ENCODE measurements at regions not wholly inside any gene's neighbourhood (a gene's known extent, or its start where the extent isn't known, plus 50 kb on each side); places are given as distances from the start of the nearest gene placed in this dataset.

GRCh38 chr3:147213633-147214032 is 192.7 kb downstream of the ZIC4 start:
- Histone ChIP-seq H3K36me3 (no peaks in the 10 kb centered on the region), H3K27me3 (no peaks in the 10 kb centered on the region), H3K4me3 (no peak overlapping the region), H3K4me1 (no peaks in the 10 kb centered on the region), H3K9me3 (replicated peaks) (no peaks in the 10 kb centered on the region), H3K27ac (no peak overlapping the region)
- no peak for DNase-seq

DNA sequence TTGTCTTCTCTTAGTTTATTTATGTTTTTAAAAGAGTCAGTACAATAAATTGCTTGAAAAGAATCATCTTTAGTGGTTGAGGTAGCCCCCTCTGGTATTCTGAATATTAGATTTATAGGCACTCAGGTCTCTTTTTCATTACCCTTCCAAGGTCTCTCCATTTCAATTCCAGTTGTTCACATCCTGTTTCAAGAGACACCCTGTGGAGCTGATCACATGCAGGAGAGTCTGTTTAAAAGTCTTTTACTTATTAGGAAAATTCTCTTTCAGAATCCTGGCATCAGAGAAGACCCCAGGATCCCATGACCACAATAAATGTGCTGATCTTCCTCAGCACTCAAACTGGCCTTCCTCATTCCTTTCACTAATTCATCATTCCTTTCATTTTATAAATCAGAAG is 195.7 kb downstream of the ZIC4 start:
- no peaks in the 10 kb centered on the region for H3K27me3 ChIP-seq
- H3K36me3 ChIP-seq: no peaks in the 10 kb centered on the region
- no peak overlapping the region for H3K27ac ChIP-seq
- no peaks in the 10 kb centered on the region for H3K4me1 ChIP-seq
- no peak for DNase-seq
- no peak overlapping the region for H3K4me3 ChIP-seq
- H3K9me3 ChIP-seq (replicated peaks): no peaks in the 10 kb centered on the region

DNA sequence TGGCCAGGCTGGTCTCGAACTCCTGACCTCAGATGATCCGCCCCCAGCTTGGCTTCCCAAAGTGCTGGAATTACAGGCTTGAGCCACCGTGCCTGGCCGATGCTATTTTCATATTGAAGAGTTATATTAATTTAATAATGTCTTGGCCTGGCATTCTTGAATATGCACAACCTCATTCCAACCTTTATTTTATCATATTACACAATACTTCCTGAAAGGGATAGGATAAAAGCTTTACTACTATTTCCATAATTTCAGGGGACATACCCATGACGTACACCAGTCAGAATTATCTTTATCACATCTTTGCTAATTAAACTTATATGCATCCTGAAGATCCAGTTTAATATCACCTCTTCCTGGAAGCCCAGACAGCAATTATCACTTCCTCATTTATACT is 205.3 kb downstream of the ZIC4 start:
- no peaks in the 10 kb centered on the region for H3K27me3 ChIP-seq
- no peak overlapping the region for H3K4me3 ChIP-seq
- no peaks in the 10 kb centered on the region for H3K36me3 ChIP-seq
- no peaks in the 10 kb centered on the region for H3K4me1 ChIP-seq
- no peak overlapping the region for H3K27ac ChIP-seq
- H3K9me3 ChIP-seq (replicated peaks): no peaks in the 10 kb centered on the region
- DNase-seq: no peak

DNA sequence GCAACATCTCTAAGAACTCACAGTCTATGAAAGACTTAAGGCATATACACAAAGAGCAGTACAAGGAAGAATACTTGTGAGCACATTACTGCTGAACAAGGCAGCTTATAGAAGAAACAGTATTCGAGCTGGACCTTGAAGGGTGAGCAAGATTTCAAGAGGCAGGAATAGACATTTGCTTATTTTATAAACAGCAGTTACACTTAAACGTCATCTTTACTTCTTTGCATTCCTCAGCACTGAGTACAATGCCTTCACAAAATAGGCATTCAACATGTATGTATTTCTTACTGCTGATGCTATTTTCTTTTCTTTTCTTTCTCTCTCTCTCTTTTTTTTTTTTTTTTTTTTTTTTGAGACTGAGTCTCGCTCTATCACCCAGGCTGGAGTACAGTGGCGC is 205.8 kb downstream of the ZIC4 start:
- Histone ChIP-seq H3K36me3 (no peaks in the 10 kb centered on the region), H3K4me3 (no peak overlapping the region), H3K27me3 (no peaks in the 10 kb centered on the region), H3K27ac (no peak overlapping the region), H3K4me1 (no peaks in the 10 kb centered on the region), H3K9me3 (replicated peaks) (no peaks in the 10 kb centered on the region)
- no peak for DNase-seq

DNA sequence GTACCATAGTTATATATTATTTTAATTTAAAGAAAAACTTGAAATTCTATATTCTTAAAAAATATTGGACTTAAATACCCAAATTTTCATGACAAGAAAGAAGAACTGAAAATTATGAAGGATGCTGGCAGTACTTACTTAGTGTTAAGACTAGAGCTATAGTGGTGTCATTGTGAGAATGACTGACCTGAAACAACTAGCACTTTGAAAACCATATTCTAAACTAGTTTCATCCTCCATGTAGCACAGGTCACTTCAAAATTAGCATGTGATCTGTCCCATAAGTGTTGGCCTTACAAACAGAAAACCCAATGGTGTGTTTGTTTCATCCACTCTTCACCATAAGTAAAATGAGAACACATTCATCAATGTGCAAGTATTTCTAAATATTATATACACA is 208.6 kb downstream of the ZIC4 start:
- H3K4me1 ChIP-seq: no peaks in the 10 kb centered on the region
- no peaks in the 10 kb centered on the region for H3K9me3 ChIP-seq (replicated peaks)
- H3K27ac ChIP-seq: no peak overlapping the region
- no peaks in the 10 kb centered on the region for H3K27me3 ChIP-seq
- H3K36me3 ChIP-seq: no peaks in the 10 kb centered on the region
- no peak for DNase-seq
- H3K4me3 ChIP-seq: no peak overlapping the region

DNA sequence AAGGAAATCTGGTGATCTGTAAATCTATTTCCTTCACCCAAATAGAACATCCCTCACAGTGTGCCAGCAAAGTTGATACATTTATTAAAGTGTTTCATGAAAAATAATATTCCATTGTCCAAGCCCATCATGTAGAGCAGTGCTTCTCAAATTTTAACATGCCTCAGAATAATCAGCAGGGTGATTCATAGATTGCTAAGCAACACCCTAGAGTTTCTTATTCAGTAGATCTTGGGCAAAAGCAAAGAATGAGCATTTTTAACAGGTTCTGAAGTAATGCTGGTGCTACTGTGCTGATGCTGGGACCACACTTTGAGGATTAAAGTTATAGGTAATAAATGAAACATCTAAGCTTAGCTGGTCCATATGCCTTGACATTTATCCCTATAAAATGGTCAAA is 210.5 kb downstream of the ZIC4 start:
- Histone ChIP-seq H3K27me3 (no peaks in the 10 kb centered on the region), H3K4me1 (no peaks in the 10 kb centered on the region), H3K27ac (no peak overlapping the region), H3K36me3 (no peaks in the 10 kb centered on the region), H3K4me3 (no peak overlapping the region), H3K9me3 (replicated peaks) (no peaks in the 10 kb centered on the region)
- DNase-seq: no peak

DNA sequence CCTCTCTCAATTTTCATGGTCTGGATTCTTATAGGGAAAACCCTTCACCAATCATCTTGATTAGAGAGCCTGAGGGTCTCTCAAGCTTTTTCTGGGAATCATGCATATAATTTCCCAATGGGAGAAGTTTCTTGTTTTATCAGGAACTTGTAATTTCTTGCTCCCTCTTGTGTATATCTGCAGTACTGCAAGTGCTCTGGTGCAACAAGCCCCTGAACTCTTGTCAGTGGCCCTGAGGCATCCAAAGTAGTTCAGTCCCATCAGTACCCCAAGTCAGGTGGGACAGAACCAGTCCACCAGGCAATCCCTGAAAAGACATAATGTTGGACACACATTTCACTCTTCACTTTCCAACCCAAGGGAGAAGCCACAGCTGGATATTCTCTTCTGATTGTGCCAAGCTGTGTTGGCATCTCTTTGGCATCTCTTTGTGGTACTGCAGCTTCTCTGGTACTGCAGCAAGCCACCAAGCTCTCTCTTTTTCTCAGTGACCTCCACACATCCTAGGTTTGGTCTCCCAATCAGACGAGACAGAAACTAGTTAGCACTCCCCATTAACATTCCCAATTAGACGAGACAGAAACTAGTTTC is 214.5 kb downstream of the ZIC4 start:
- Histone ChIP-seq H3K9me3 (replicated peaks) (no peaks in the 10 kb centered on the region), H3K27ac (no peak overlapping the region), H3K4me3 (no peak overlapping the region), H3K4me1 (no peaks in the 10 kb centered on the region), H3K27me3 (no peaks in the 10 kb centered on the region), H3K36me3 (no peaks in the 10 kb centered on the region)
- peak; percentile 53 to 82 for DNase-seq

DNA sequence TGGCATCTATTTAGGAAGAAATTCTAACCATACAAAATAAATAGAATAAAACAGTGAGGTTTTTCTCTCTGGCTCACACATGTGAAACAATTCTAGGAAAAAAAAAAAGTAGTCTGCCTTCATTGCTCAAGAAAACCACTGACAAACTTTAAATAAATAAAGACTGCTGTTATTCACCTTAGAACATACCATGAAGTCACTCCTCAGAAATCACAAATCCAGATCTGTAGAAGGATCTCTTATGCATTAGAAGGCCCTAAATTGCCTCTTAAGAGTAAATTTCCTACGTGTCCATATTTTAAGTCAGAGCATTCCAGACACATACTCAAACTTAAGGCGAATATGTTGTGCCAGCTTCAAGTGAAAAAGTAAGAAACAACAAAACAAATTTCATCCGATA is 217.3 kb downstream of the ZIC4 start:
- H3K36me3 ChIP-seq: no peaks in the 10 kb centered on the region
- no peak overlapping the region for H3K4me3 ChIP-seq
- DNase-seq: no peak
- H3K27ac ChIP-seq: no peak overlapping the region
- H3K4me1 ChIP-seq: no peaks in the 10 kb centered on the region
- no peaks in the 10 kb centered on the region for H3K27me3 ChIP-seq
- no peaks in the 10 kb centered on the region for H3K9me3 ChIP-seq (replicated peaks)

DNA sequence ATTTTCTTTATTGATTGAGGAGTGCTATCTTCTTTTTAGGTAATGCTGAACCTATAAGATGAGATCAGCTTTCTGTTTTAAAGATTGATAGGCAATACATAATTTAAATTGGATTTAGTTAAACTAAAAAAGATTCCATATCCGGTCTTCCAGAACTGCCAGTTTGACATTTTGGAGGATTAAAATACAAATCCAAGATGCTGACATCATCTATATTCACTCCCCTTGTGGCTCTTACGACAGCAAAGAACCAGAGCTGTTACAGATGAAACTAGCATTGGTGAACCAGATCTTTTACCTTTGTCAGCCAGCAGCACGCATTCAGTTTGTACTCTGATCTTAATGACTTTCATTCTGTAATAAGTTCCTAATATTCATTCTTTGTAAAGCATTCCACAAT is 218.7 kb downstream of the ZIC4 start:
- H3K4me3 ChIP-seq: no peak overlapping the region
- no peaks in the 10 kb centered on the region for H3K9me3 ChIP-seq (replicated peaks)

DNA sequence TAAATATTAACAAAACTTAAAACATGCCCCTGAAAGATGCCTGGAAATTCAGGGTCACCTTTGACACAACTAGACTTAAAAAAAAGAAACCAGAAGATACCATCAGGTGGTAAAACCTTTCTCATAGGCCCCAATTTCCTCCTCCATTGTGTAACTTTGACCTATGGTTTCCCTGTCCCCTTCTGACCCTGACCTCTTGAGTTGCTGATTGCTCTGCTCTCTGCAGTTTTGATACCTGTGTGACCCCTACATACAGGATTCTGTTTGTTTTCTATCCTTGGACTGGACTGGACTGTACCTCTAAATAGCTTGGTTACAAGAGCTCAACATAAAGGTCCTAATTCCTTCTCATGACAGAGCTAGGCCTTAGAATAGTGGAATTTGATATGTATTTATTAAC is 220.6 kb downstream of the ZIC4 start:
- H3K36me3 ChIP-seq: no peaks in the 10 kb centered on the region
- DNase-seq: no peak

More for the DNA sequence above, 218.7 kb downstream of the ZIC4 start:
- H3K36me3 ChIP-seq: no peaks in the 10 kb centered on the region
- DNase-seq: no peak
- H3K27ac ChIP-seq: no peak overlapping the region
- no peaks in the 10 kb centered on the region for H3K4me1 ChIP-seq
- H3K27me3 ChIP-seq: no peaks in the 10 kb centered on the region

DNA sequence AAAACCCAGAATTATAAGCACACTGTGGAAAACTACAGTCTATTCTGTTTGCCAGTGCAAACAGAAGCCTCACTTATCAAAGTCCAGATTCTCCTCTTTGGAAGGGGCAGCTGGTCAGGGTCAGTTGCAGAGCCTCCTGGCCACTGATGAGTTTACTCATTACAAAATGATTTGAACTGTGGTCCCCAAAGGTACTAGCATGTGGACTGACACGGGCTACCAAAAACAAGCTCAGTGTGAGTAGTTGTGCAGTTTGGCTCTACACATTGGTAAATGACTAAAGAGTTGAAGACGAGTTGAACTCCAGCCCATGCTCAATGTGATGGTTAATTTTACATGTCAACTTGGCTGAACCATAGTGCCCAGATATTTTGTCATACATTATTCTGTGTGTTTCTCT is 221.5 kb downstream of the ZIC4 start:
- Histone ChIP-seq H3K27me3 (no peaks in the 10 kb centered on the region), H3K4me1 (no peaks in the 10 kb centered on the region), H3K4me3 (no peak overlapping the region), H3K9me3 (replicated peaks) (no peaks in the 10 kb centered on the region), H3K27ac (no peak overlapping the region), H3K36me3 (no peaks in the 10 kb centered on the region)
- no peak for DNase-seq

More for the DNA sequence above, 220.6 kb downstream of the ZIC4 start:
- H3K27me3 ChIP-seq: no peaks in the 10 kb centered on the region
- H3K4me3 ChIP-seq: no peak overlapping the region
- no peak overlapping the region for H3K27ac ChIP-seq
- H3K9me3 ChIP-seq (replicated peaks): no peaks in the 10 kb centered on the region
- no peaks in the 10 kb centered on the region for H3K4me1 ChIP-seq

GRCh38 chr3:147173257-147173656 is 233.1 kb downstream of the ZIC4 start:
- no peak overlapping the region for H3K27ac ChIP-seq
- no peaks in the 10 kb centered on the region for H3K4me1 ChIP-seq
- H3K36me3 ChIP-seq: no peaks in the 10 kb centered on the region
- no peak overlapping the region for H3K4me3 ChIP-seq
- no peak for DNase-seq
- H3K27me3 ChIP-seq: no peaks in the 10 kb centered on the region
- no peaks in the 10 kb centered on the region for H3K9me3 ChIP-seq (replicated peaks)

- H3K27me3 ChIP-seq: no peaks in the 10 kb centered on the region
- no peaks in the 10 kb centered on the region for H3K4me1 ChIP-seq
- H3K9me3 ChIP-seq (replicated peaks): no peaks in the 10 kb centered on the region
- DNase-seq: no peak
- no peak overlapping the region for H3K27ac ChIP-seq
- no peak overlapping the region for H3K4me3 ChIP-seq
- H3K36me3 ChIP-seq: no peaks in the 10 kb centered on the region
These were observed 243.6 kb downstream of the ZIC4 start for GRCh38 chr3:147162743-147163142.

- Histone ChIP-seq H3K27ac (no peak overlapping the region), H3K36me3 (no peaks in the 10 kb centered on the region), H3K27me3 (no peaks in the 10 kb centered on the region), H3K9me3 (replicated peaks) (no peaks in the 10 kb centered on the region), H3K4me1 (peaks cover 5% of the 10 kb centered on the region; the same call in 1 of the 2 replicates), H3K4me3 (no peak overlapping the region)
- no peak for DNase-seq
These were observed 244.5 kb downstream of the ZIC4 start for GRCh38 chr3:147161833-147162232.

GRCh38 chr3:147160984-147161383 is 245.4 kb downstream of the ZIC4 start:
- Histone ChIP-seq H3K36me3 (no peaks in the 10 kb centered on the region), H3K4me1 (peaks cover 5% of the 10 kb centered on the region; the same call in 1 of the 2 replicates)
- no peak for DNase-seq

GRCh38 chr3:147159141-147159540 is 247.2 kb downstream of the ZIC4 start:
- no peaks in the 10 kb centered on the region; the same call in 1 of the 2 replicates for H3K9me3 ChIP-seq (replicated peaks)
- no peak overlapping the region for H3K27ac ChIP-seq
- H3K4me1 ChIP-seq: peaks cover 5% of the 10 kb centered on the region; the same call in 1 of the 2 replicates
- no peak overlapping the region for H3K4me3 ChIP-seq
- H3K27me3 ChIP-seq: no peaks in the 10 kb centered on the region
- no peak for DNase-seq
- H3K36me3 ChIP-seq: no peaks in the 10 kb centered on the region

More at GRCh38 chr3:147160984-147161383, 245.4 kb downstream of the ZIC4 start:
- Histone ChIP-seq H3K4me3 (no peak overlapping the region), H3K27me3 (no peaks in the 10 kb centered on the region), H3K9me3 (replicated peaks) (no peaks in the 10 kb centered on the region), H3K27ac (no peak overlapping the region)

All from SJCRH30 (cell line).